ENCODE measurements at regions not wholly inside any gene's neighbourhood (a gene's known extent, or its start where the extent isn't known, plus 50 kb on each side); places are given as distances from the start of the nearest gene placed in this dataset.

DNA sequence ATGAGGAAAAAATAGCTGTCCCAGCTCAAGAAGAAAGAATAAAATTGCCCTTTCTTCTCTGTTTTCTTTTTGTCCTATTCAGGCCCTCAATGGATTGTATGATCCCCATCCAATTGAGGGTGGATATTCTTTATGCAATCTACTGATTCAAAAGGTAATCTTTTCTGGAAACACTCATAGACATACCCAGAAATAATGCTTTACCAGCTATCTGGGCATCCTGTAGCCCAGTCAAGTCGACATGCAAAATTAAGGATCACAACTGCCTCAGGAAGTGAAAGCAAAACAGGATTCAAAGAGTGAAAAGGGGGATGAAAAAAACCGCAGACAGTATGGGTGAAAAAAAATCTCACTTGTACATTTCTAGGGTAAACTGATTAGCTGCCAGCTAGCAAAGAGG is 410.1 kb downstream of the TBC1D32 start:
- DNase-seq: no peak

GRCh38 chr6:120918137-120918536 is 416.1 kb downstream of the TBC1D32 start:
- DNase-seq: no peak

- DNase-seq: no peak
Observed at GRCh38 chr6:120916844-120917243, 417.4 kb downstream of the TBC1D32 start.

DNA sequence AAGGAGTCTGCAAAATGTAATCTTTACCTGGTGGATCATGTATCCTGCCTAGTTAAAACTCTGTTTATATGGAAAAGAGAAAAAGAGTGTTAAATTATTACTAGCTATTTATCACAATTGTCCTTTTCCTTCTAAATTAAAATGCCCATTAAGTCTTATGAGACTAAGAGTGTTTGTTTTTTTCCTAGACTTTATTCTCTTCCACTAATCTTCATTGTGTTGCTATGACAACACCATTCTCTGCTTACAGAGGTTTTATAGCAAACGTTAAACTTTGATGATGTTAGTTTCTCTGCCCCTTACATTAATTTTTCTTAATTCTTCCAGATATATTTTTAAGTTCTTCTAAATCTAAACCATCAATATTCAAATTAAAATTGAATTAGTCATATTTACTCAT is 420.8 kb downstream of the TBC1D32 start:
- DNase-seq: no peak

DNA sequence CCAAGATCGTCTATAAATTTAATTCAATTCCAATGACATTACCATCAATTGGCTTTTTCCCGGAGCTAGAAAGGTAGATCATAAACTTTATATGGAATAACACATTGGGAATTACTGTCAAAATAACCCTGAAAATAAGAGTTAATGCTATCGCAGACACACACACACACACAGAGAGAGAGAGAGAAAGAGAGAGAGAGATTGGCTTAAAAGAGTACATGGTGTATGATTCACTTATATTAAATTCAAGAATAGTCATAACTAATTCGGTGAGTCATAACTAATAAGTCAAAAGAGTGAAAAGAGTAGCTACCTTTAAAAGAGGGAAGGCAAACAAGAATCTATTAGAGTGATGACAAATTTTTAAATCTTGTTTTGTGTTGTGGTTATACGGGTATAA is 425.5 kb downstream of the TBC1D32 start:
- no peak for DNase-seq

DNA sequence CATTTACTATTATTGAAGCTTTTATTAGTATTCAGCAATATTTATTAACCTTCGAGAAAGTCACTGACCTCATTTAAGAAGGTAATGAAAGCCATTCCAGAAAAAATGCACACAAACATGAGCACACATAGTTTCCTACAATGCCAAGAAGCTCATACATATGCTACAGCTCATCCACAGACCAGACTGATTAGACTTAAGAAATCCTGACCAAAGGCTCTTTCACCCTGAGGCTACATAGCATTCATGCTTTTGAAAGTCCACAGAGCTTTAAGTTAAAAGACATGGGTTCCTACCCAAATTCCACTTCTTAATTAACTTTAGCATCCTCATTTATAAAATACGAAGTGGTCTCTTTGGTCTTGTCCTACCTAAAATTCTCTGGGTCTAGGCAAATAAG is 430.4 kb downstream of the TBC1D32 start:
- no peak for DNase-seq

- no peak for DNase-seq
Observed at GRCh38 chr6:120899932-120900331, 434.3 kb downstream of the TBC1D32 start.

- DNase-seq: no peak
Observed at GRCh38 chr6:120894077-120894476, 440.2 kb downstream of the TBC1D32 start.

DNA sequence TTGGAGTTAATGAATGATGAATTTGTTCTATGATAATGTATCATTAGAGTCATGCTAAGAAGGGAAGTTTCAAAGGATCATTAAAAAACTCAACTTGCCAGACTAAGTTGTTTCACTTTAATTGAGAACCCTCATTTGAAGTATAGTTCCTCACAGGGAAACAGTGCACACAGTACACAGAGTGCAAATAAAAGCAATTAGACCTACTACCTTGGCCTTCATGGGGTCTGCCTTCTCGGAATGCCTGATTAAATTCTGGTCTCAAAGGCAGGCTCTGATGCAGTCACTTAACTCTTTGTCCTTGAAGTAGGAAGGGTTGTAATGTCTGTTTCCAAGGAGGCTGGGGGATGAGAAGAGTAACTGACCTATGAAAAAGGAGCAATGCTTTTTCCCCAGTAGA is 457.3 kb downstream of the TBC1D32 start:
- no peak for DNase-seq

GRCh38 chr6:120876424-120876823 is 457.9 kb downstream of the TBC1D32 start:
- no peak for DNase-seq

DNA sequence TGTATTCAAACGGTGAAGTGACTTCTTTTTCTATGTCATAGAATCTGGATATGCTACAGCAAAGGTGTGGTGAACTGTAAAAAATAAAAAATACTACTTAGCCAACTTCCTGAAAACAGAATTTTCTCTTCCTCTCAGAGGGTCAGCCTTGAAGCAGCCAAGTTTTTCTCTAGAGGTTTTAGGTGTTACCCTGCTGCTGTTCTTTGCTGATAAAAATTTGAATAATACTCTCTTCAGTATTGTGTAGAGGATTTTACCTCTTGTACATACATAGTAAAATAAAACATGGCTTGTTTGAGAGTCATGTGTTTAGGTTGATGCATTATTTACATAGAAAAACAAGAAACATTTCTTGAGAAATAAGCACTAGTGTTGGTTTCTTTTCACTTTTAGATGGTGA is 458.4 kb downstream of the TBC1D32 start:
- DNase-seq: no peak

DNA sequence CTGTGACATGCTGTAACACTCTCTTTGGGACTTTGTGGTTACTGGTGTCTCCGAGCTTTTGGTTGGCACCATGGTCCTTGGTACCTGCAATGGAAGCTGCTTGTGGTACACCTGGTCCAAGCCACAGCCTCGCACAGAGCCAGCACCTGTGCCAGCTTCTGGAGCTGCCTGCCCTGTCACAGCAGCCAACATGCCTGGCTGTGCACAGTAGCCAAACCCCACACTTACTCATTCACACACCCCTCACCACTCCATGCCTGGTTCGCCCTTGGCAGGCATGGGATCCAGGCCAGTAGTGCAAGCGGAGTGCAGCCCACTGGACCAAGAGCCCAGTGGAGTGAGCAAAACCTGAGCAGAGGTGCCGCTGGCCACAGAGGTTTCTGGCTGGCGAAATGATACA is 459.9 kb downstream of the TBC1D32 start:
- no peak for DNase-seq

DNA sequence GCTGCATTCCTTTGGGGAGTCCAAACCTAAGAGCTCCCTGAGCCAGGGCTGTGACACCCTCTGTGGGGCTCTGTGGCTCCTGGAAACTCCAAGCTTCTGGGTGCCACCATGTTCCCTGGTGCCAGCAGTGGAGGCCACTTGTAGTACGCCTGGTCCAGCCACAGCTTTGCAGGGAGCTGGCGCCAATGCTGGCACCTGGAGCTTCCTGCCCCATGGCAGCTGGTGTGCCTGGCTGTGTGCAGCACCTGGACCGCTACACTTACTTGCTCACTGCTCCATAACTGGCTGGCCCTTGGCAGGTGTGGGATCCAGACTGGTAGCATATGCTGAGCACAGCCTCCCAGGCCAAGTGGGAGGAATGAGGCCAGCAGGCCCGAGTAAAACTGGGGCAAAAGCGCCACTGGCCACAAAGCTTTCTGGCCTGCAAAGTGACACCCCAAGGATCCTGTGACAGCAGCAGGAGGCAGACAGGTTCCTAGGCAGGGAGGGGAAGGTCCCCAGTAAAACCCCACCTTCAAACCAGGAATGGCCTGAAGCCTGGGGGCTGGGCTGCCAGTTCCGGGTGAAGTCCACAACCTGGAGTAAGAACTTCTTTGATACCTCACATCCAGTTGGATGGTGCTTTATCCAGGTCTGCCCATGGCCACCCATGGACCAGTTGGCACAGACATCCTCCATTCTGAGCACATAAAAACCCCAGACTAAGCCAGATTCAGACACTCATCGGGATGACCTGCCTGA is 461.0 kb downstream of the TBC1D32 start:
- DNase-seq: no peak

- no peak for DNase-seq
Observed at GRCh38 chr6:120872262-120872578, 462.1 kb downstream of the TBC1D32 start.

- DNase-seq: peak; percentile 27
Observed at GRCh38 chr6:120871416-120872261, 462.6 kb downstream of the TBC1D32 start.

DNA sequence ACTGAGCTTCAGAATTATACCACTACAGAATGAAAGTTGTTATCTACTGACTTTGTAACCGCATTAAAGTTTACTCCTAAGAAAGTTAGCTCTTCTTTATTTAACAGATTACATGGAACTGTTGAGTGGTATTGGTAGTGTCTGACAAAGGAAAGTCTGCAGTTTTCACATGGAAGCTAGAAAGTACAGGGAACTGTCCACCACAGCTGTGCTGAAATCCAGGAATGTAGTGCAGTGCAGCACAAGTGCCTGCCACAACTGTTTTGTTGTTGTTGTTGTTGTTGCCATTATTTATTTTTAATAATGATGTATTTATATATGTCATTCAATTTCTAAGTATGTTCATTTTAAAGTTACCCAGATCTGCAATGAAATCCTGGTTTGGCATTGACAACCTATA is 464.9 kb downstream of the TBC1D32 start:
- DNase-seq: no peak

DNA sequence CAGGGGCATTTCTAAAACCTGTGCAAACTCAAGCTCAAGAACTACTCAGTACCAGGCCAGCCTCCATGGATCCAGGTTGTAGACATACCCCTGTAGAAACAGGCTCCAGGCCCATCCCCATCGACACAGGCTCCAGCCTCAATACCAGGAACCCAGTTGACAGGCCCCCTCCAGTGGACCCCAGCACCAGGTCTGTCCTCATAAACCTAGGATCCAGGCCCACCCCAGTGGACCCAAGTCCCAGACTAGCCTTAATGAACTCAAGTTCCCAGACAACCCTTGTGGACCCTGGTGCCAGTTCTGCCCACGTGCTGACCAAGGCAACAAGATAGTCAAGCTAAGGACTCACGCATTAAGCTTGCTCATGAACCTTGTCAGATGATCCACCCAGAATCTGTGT is 476.9 kb downstream of the TBC1D32 start:
- no peak for DNase-seq

DNA sequence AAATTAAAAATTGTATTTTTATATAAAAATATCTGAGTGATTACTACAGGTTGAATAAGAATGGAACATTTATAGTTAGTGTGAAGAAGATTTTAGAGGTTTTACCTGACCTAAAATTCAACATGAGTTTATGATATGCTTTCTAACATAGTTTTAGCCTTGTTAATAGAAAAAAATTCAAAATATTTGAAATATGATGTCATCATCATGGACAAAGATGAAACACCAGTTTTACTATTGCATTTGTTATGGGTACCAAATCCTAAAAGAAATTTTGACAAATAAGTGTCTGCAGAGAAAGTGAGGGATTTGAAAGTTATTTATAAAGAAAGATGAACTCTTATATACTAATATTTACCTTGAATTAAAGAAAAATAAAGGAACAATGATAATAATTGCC is 479.7 kb downstream of the TBC1D32 start:
- DNase-seq: no peak

DNA sequence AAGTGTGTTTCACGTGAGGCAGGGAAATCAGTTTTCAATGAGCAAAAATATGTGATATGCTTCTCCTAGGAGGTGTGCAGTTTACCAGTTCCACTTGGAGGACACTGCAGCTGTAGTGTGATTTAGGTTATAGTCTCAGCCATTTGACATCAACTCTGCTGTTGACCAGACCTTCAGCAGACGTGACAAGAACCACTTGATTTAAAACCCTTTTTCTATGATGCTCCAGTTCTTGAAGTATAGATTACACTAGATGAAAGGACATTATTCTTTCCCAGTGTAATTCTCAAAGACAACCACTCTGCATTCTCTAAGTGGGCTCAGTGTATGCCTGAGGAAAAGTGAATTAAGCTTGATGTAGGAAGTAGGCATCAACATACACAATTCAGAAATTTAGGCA is 480.8 kb downstream of the TBC1D32 start:
- no peak for DNase-seq

DNA sequence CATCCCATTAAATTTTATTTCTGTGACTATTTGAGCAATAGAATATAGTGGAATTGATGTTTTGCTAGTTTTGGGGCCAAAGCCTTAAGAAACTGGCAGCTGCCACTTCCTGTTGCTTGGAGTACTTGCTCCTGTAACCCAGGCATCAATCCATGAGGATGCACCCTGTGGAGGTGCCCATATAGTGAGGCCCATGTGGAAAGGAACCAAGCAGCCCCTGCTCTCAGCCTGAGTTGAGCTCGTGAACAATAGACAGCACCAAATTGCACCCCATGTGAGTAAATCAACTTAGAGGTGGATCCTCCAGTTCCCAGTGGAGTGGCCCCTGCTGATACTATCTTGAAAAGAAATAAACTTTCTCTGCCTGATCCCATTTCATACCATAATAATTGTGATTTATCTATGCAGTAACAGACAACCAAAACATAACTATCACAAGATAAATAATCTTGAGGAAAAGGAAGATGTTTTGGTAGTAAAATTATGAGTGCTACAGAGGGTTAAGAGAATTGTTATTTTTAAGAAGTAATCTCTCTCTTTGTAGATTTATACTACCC is 481.9 kb downstream of the TBC1D32 start:
- DNase-seq: no peak

GRCh38 chr6:120826253-120826652 is 508.0 kb downstream of the TBC1D32 start:
- peak; percentile 1 for DNase-seq

- DNase-seq: no peak
Observed at GRCh38 chr6:120816794-120817193, 517.5 kb downstream of the TBC1D32 start.

- DNase-seq: no peak
Observed at GRCh38 chr6:120805276-120805675, 529.0 kb downstream of the TBC1D32 start.

DNA sequence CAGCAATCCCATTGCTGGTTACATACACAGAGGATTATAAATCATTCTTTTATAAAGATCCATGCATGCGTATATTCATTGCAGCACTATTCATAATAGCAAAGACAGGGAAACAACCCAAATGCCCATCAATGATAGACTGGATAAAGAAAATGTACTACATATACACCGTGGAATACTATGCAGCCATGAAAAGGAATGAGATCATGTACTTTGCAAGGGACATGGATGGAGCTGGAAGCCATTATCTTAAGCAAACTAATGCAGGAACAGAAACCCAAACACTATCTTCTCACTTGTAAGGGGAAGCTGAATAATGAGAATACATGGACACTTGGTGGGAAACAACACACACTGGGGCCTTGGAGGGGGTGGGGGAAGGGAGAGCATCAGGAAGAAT is 529.7 kb downstream of the TBC1D32 start:
- DNase-seq: no peak

All from NCI-H510A (cell line).